GM12872 (cell line): ENCODE measurements at regions not wholly inside any gene's neighbourhood (a gene's known extent, or its start where the extent isn't known, plus 50 kb on each side); places are given as distances from the start of the nearest gene placed in this dataset.

Experiments
- TF ChIP-seq, protein P1 (sequence below): IDR thresholded peaks from 3 replicates; pipeline ENCODE4 v1.5.1; 2011; ENCODE audit warnings: low read depth, mild to moderate bottlenecking, low read length, moderate library complexity; ENCODE audit not compliant: insufficient read depth

DNA sequence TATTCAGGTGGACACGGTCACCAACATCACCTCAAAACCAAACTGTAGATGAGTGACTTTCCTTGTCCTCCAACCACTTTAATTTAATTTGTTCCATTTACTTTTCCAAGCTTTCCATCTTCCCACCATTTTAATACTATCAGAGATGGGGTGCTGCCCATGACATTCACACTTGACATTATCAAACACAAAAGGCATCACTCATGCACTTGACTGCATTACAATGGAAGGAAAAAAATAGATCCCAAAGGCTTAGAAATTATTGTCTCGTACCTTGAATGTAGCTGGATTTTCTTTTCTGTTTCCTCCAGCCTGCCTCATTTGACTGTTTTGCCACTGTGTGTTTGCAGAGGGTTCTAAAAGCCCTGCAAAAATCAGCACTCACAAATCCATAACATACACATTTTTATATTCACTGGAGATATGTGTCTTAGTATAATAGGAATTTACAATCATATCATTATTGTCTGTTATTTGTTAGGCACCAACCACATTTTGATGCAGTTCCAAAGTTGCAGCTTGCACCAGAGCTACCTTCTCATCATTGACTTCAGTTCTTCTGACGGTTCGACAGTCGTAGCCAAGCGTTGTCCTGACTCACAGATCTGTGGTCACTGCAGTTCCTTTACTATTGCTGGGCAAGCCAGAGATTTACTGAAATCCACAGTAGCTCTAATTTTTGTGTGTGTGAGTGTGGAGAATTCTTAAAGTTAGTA, 712.3 kb upstream of the WWC1 start:
- TF ChIP-seq, protein P1, sequence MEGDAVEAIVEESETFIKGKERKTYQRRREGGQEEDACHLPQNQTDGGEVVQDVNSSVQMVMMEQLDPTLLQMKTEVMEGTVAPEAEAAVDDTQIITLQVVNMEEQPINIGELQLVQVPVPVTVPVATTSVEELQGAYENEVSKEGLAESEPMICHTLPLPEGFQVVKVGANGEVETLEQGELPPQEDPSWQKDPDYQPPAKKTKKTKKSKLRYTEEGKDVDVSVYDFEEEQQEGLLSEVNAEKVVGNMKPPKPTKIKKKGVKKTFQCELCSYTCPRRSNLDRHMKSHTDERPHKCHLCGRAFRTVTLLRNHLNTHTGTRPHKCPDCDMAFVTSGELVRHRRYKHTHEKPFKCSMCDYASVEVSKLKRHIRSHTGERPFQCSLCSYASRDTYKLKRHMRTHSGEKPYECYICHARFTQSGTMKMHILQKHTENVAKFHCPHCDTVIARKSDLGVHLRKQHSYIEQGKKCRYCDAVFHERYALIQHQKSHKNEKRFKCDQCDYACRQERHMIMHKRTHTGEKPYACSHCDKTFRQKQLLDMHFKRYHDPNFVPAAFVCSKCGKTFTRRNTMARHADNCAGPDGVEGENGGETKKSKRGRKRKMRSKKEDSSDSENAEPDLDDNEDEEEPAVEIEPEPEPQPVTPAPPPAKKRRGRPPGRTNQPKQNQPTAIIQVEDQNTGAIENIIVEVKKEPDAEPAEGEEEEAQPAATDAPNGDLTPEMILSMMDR, result no peak

DNA sequence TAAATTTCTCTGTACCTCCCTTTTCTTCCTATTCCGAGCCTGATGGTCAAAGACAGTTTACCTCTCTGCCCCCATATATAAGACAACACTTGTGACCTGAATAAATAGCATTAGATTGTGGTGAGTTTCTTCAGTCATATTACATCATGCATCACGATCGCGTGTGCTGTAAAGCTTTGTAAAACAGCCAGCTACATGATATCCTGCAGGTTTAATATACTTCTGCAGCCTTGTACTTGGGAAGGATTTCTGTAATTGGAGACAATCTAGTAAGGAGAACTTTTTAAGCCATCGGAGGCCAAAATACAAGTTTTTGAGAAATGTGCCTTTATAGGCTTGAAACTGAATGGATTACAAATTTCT, 711.8 kb upstream of the WWC1 start:
- TF ChIP-seq, protein P1, result no peak

- TF ChIP-seq, protein P1, result no peak
Measured at GRCh38 chr5:167580608-167581007, 710.8 kb upstream of the WWC1 start.

GRCh38 chr5:167582283-167582682, 709.2 kb upstream of the WWC1 start:
- TF ChIP-seq, protein P1, result no peak

GRCh38 chr5:167582886-167583285, 708.6 kb upstream of the WWC1 start:
- TF ChIP-seq, protein P1, result no peak

DNA sequence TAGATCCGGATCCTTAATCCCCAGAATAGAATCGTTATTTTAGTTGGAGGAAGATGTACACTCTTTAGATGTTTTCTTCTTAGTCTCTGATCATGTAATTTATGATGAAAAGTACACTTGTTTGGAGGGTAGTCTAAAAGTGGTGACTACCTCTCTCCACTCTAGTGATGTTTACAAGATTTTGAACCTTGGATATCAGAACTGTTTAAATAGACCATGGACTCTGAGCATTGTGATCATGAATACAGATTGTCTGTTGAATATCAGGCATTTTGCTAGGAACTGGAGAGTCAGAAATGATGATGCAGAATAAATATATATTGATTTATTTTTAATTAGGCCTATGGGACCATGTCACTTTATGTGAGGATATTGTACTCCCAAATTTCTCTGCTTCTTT, 706.3 kb upstream of the WWC1 start:
- TF ChIP-seq, protein P1, result no peak

DNA sequence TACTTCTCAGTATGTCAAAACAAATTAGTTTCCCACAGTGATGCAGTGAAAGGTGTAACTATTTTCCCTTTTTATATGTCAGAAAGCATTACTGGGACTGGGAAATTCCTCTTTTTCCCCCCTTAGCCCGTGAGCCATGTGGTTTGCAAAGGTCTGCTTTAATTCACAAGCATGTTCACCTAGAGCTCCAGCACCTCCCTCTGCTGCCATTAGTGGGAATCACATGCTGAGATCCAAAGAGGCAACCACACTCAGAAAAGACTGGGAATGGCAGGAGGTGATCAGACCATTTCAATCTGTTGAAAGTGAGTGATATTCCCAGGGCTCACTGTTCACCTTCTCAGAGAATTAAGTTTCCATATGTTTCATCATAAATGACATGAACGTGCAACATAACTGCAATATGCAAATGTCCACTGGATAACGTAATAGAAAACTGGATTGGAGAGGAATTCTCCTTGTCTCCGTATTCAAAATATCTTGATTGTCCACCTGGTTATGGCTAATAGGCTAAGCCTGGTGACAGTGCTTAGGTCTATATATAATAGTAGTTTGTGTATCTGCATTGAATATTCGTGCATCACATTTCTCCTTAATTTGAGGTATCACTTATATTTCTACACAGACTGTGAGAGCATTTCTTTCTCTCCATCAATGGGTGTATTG, 703.5 kb upstream of the WWC1 start:
- TF ChIP-seq, protein P1, result 0 out of 3 replicates have a peak, but pooled peaks have one; percentile 16
